Iris pigment epithelial cell (primary cell): ENCODE measurements at regions not wholly inside any gene's neighbourhood (a gene's known extent, or its start where the extent isn't known, plus 50 kb on each side); places are given as distances from the start of the nearest gene placed in this dataset.
"Not testable (repeated sequence)": the region's sequence is repeated elsewhere in the genome, so short reads cannot be mapped to it uniquely, and the experiment has no call there.

ENCODE experiments used
- DNase-seq: peaks from one replicate; pipeline ENCODE4 v3.0.0-alpha.2; 2011; ENCODE audit warnings: low read depth

DNA sequence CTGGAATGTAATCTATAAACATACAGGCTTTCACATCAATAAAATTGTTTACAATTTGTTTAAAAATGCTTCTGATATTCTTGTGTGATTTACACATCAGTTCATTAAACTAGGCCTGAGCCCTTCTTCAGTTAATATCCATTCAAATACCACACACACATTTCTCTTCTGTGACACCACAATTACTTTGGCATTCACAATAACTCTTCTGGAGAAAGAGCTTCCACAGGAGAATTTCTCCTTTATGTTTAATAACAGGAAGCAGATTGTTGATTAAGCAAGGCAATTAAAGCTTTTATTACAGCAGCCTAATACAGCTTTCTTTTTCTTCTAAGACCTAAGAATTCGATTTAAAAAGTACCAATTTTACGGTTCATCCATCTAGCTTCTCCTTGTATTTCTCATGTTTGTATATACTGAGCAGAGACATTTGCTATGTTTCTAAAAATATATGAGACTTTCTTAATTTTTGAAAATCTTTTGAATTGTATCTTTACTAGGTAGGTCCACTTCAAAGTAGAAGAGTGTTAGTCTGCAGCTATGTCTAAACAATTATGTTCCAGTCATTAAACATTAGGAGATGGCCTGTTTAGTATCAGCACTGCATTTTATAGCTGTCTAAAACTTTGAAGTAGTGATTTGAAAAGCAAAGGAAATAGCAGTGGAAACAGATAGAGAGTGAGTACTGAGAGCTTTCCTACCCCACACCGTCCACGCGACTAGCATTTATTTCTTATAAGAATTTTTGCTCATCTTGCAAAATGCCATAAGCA, 511.1 kb upstream of the UBE2E2 start:
- DNase-seq = no peak

- no peak for DNase-seq
Observed at GRCh38 chr3:22700876-22701275, 502.3 kb upstream of the UBE2E2 start.

GRCh38 chr3:22704166-22704565, 499.0 kb upstream of the UBE2E2 start:
- DNase-seq = no peak

DNA sequence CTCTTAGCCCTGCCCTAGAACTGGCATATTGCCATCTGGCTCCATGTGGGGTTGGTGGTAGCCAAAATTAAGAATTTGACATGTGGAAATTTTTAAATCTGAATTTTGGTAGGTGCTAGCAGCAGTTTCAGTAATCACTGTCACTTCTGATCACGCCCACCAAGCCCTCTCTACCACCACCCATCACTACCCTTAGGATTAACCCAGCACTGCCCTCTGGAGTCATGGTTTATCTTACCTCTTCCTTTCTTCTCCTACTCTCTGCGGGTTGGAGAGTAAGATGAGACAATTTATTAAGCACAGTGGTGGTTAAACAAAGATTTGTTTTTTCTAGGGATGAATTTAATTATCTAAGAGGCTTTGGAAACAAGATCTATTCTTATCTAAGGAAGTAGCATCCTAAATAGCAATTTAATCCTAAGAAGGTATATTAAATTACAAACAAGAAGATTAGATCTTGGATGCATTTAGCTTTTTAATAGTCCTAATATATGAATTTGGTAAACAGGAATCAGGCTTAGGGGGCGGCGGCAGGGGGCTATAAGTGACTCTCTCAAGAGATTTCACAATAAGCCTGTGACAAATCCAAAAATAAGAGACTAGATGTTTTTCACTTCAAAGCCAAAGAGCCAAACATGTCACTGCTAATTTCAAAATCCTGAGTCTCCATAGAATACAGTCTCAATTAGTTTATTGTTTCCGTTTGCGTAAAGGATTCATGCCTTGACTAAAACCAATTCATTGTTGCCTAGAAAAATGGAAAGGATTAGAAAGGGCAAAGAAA, 498.4 kb upstream of the UBE2E2 start:
- DNase-seq = no peak

- not testable (repeated sequence) for DNase-seq
Observed at GRCh38 chr3:22706922-22707321, 496.2 kb upstream of the UBE2E2 start.

DNA sequence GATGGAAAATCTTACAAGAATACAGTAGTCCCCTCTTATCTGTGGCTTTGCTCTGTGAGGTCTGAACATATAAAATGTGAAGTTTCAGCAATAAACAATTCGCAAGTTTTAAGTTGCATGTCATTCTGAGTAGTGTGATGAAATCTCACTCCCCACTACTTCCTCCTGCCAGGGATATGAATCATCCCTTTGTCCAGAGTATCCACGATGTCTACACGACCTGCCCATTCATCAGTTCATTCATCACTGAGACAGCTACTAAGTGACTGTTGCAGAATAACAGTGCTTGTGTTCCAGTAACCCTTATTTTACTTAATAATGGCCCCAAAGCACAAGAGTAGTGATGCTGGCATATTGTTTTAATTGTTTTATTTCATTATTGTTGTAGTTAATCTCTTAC, 489.2 kb upstream of the UBE2E2 start:
- DNase-seq = peak; percentile 94

- no peak for DNase-seq
Observed at GRCh38 chr3:22714749-22715148, 488.4 kb upstream of the UBE2E2 start.

DNA sequence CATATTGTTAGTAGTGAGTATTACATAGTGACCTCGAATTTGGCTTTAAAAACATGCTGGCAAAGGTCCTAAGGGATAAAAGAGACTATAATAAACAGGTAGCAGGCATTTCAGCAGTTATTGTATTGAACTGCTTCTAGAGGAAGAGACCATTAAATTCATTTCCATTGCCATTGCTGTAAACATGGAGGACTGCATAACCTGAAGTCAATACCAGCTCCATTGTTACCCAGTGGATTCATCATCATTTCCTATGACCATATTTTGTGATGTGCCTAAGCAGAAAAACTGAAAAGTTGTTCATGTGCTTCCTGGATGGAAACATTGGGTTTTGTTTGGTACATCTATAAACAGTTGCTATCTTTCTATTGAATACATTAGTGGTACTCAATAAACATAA, 482.5 kb upstream of the UBE2E2 start:
- DNase-seq = no peak

- DNase-seq = no peak
Observed at GRCh38 chr3:22724420-22724819, 478.7 kb upstream of the UBE2E2 start.

GRCh38 chr3:22728406-22728805, 474.7 kb upstream of the UBE2E2 start:
- DNase-seq = no peak

DNA sequence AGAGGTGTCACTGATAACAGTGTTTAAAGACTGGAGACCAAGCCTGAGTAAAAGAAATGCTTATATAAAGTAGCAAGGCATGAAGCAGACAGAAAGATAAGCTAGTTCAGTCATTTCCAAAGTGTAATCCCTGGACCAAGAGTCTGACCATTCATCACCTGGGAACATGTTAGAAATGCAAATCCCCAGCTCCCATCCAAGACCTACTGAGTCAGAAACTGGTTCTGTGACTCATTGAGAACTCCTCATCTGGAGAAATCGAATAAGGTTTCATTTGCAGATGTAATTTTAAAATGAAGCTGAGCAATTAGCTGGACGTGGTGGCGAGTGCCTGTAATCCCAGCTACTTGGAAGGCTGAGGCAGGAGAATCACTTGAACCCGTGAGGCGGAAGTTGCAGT, 473.9 kb upstream of the UBE2E2 start:
- DNase-seq = no peak

GRCh38 chr3:22729981-22730380, 473.1 kb upstream of the UBE2E2 start:
- DNase-seq = peak; percentile 7

DNA sequence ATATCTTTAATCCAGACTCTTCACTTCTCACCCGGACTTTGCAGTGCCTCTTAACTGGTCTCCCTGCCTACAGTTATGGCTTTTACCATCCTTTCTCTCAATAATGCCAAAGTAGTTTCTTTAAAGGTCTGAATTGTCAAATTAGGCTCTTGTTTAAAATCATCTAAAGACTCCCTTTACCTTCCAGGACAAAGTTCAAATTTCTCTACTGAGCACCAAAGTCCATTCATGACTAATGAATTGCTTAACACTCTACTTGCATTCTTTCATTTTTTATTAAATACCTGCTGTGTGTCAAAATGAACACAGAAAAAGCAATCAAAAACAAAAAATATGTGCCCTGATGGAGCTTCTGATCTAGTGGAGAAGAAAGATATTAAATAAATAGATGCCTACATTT, 472.4 kb upstream of the UBE2E2 start:
- no peak for DNase-seq

DNA sequence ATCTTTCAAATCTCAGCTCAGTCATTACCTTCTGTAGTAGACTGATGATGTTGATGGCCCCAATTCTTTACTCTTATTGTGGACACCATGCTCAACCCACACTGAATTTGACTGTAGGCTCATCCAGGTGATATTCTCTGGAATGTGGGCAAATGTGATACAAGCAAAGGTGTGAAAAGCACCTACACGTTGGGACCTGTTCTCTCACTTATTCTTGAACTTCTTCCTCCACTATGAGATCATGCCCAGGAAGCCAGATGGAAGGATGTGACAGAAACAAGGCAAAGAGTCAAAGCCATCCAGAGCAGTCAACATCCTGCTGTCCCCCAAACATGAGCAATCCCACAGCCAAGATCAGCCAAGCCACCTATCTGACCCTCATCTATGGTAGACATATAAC, 471.2 kb upstream of the UBE2E2 start:
- no peak for DNase-seq

GRCh38 chr3:22732641-22733040, 470.5 kb upstream of the UBE2E2 start:
- no peak for DNase-seq

DNA sequence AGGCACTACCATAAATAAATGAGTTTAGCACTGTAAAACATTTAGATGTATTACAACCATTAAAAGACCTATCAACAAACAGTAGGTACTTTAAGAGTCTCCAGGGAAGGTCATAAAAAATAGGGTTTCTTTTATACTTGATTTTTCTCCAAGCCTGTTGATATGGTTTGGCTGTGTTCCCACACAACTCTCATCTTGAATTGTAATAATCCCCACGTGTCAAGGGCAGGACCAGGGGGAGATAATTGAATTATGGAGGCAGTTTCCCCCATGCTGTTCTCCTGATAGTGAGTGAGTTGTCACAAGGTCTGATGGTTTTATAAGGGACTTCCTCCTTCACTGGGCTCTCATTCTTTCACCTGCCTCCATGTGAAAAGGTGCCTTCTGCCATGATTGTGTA, 468.9 kb upstream of the UBE2E2 start:
- DNase-seq = no peak

- DNase-seq = no peak
Observed at GRCh38 chr3:22734756-22735155, 468.4 kb upstream of the UBE2E2 start.

DNA sequence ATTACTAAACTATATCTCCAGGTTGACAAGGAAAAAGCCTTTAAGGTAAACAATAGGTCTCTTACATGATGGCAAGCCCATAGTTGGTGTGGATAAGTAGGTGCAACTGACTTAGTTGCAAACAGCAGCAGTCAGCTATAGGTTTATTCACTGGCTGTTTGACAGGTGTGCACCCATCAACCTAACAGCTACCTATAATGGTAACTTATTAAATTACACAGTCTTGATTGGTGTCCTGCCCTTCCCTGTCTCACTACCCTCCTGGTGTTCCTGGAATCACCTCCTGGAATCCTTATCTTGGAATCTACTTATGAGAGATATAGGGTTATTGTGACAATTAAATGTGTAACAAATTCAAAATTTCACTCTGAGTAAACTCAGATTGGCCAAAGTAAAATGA, 467.8 kb upstream of the UBE2E2 start:
- no peak for DNase-seq

- not testable (repeated sequence) for DNase-seq
Observed at GRCh38 chr3:22743386-22743785, 459.7 kb upstream of the UBE2E2 start.

GRCh38 chr3:22745321-22745720, 457.8 kb upstream of the UBE2E2 start:
- no peak for DNase-seq

- DNase-seq = no peak
Observed at GRCh38 chr3:22746221-22746620, 456.9 kb upstream of the UBE2E2 start.

- DNase-seq = no peak
Observed at GRCh38 chr3:22748453-22749045, 454.6 kb upstream of the UBE2E2 start.

DNA sequence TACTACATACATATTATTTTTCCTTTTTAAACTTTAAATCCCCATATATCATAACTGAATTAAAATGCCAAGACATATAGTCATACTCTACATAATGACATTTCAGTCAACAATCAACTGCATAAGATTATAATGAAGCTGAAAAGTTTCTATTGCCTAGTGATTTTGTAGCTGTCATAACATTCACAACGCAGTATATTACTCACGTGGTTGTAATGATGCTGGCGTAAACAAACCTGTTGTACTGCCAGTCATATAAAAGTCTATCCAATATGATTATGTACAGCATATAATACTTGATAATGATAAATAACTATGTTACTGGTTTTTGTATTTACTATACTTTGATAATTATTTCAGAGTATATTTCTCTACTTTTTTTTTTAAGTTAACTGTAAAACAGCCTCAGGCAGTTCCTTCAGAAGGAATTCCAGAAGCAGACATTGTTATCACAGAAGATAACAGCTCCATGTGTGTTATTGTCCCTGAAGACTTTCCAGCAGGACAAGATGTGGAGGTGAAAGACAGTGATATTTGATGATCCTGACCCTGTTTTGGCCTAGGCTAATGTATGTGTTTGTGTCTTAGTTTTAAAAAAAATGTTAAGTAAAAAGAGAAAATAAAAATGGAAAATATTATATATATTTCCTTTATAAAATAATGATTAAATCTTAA, 443.4 kb upstream of the UBE2E2 start:
- no peak for DNase-seq
